DND-41 (cell line): ENCODE measurements at regions not wholly inside any gene's neighbourhood (a gene's known extent, or its start where the extent isn't known, plus 50 kb on each side); places are given as distances from the start of the nearest gene placed in this dataset.

ENCODE experiments used
- ATAC-seq: fragments of 200-7000 bp; cut with Tn5 transposase; 3 replicates; pipeline ENCODE4 v1.9.1; 2021; ENCODE audit warnings: low read depth; ENCODE audit not compliant: insufficient read depth
- DNase-seq: peaks from one replicate; pipeline ENCODE4 v3.0.0-alpha.2; 2020
- H2AFZ ChIP-seq: 2 replicates; pipeline ENCODE4 v1.6.0; 2012; ENCODE audit warnings: low read depth, low read length
- H3K27ac ChIP-seq: 2 replicates; pipeline ENCODE4 v1.5.1; 2012; ENCODE audit warnings: low read length, inconsistent platforms
- H3K27me3 ChIP-seq: fragments of 200-600 bp; sonication (generic); 2 replicates; pipeline ENCODE4 v1.6.0; 2012; ENCODE audit warnings: low read length, mild to moderate bottlenecking, inconsistent platforms; ENCODE audit not compliant: insufficient read depth, poor library complexity
- H3K36me3 ChIP-seq: 2 replicates; pipeline ENCODE4 v1.5.1; 2012; ENCODE audit warnings: low read length, inconsistent platforms; ENCODE audit not compliant: insufficient read depth
- H3K4me1 ChIP-seq: 2 replicates; pipeline ENCODE4 v1.5.1; 2012; ENCODE audit warnings: mild to moderate bottlenecking, low read length; ENCODE audit not compliant: insufficient read depth
- H3K4me2 ChIP-seq: 2 replicates; pipeline ENCODE4 v1.6.0; 2012; ENCODE audit warnings: mild to moderate bottlenecking, moderate library complexity, low read length, inconsistent platforms; ENCODE audit not compliant: insufficient read depth
- H3K4me3 ChIP-seq, 2 experiments: fragments of 200-600 bp in 1 of 2; shearing (Covaris generic) in 1 of 2; 2 replicates each; pipeline ENCODE4 v1.5.1; 2012 to 2016; ENCODE audit warnings: inconsistent platforms in 2 of 2, low read length in 2 of 2, mild to moderate bottlenecking in 2 of 2, low read depth in 1 of 2, moderate library complexity in 1 of 2
- H3K79me2 ChIP-seq: 2 replicates; pipeline ENCODE4 v1.6.0; 2012; ENCODE audit warnings: low read length, inconsistent platforms; ENCODE audit not compliant: insufficient read depth
- H3K9ac ChIP-seq: 2 replicates; pipeline ENCODE4 v1.6.0; 2012; ENCODE audit warnings: low read depth, mild to moderate bottlenecking, inconsistent platforms, low read length, moderate library complexity
- H3K9me3 ChIP-seq: 2 replicates; pipeline ENCODE4 v1.5.1; 2012; ENCODE audit warnings: low read length, moderate library complexity, mild to moderate bottlenecking, inconsistent platforms; ENCODE audit not compliant: insufficient read depth, severe bottlenecking
- H4K20me1 ChIP-seq: 2 replicates; pipeline ENCODE4 v1.6.0; 2012; ENCODE audit warnings: low read length; ENCODE audit not compliant: insufficient read depth
- CTCF ChIP-seq: IDR thresholded peaks from 2 replicates; pipeline ENCODE4 v1.5.1; 2012; ENCODE audit warnings: borderline replicate concordance, low read length, moderate library complexity, mild to moderate bottlenecking; ENCODE audit not compliant: poor library complexity, severe bottlenecking; ENCODE audit errors: extremely low read depth
- EZH2 ChIP-seq: IDR thresholded peaks from 3 replicates; pipeline ENCODE4 v1.6.1; 2012; ENCODE audit warnings: borderline replicate concordance, low read depth, mild to moderate bottlenecking, moderate library complexity, low read length, inconsistent platforms; ENCODE audit not compliant: severe bottlenecking

GRCh38 chr3:66128623-66129022, 89.9 kb upstream of the MAGI1 start:
- ATAC-seq (no peak), DNase-seq (no peak)
- no peak for TF ChIP-seq EZH2
- TF ChIP-seq CTCF: no peak
- no peak overlapping the region for H2AFZ ChIP-seq
- H4K20me1 ChIP-seq: no peaks in the 10 kb centered on the region
- no peak overlapping the region for H3K9ac ChIP-seq
- H3K27ac ChIP-seq: no peak overlapping the region
- H3K79me2 ChIP-seq: no peaks in the 10 kb centered on the region
- no peaks in the 10 kb centered on the region for H3K36me3 ChIP-seq
- H3K4me1 ChIP-seq: no peaks in the 10 kb centered on the region
- H3K4me2 ChIP-seq: no peak overlapping the region
- H3K27me3 ChIP-seq: no peaks in the 10 kb centered on the region
- H3K9me3 ChIP-seq: no peaks in the 10 kb centered on the region
- H3K4me3 ChIP-seq: no peak overlapping the region

- Histone ChIP-seq H3K9ac (no peak overlapping the region), H3K79me2 (no peaks in the 10 kb centered on the region), H3K9me3 (no peaks in the 10 kb centered on the region), H4K20me1 (no peaks in the 10 kb centered on the region), H3K36me3 (no peaks in the 10 kb centered on the region), H3K27ac (no peak overlapping the region), H3K27me3 (no peaks in the 10 kb centered on the region), H2AFZ (no peak overlapping the region; the same call in 1 of the 2 replicates), H3K4me2 (no peak overlapping the region), H3K4me3 (no peak overlapping the region), H3K4me1 (no peaks in the 10 kb centered on the region)
- no peak for DNase-seq
- no peak for TF ChIP-seq CTCF
- ATAC-seq: no peak
Measured at GRCh38 chr3:66121318-66121717, 82.6 kb upstream of the MAGI1 start.

- H3K27me3 ChIP-seq: no peaks in the 10 kb centered on the region
- ATAC-seq (no peak), DNase-seq (no peak)
- no peak overlapping the region for H3K4me2 ChIP-seq
- no peak overlapping the region for H3K9ac ChIP-seq
- TF ChIP-seq CTCF: no peak
- no peak for TF ChIP-seq EZH2
- no peak overlapping the region for H3K27ac ChIP-seq
- no peaks in the 10 kb centered on the region for H3K36me3 ChIP-seq
- H3K9me3 ChIP-seq: no peaks in the 10 kb centered on the region
- H3K79me2 ChIP-seq: no peaks in the 10 kb centered on the region
- no peak overlapping the region for H3K4me3 ChIP-seq
- no peaks in the 10 kb centered on the region for H3K4me1 ChIP-seq
- no peak overlapping the region for H2AFZ ChIP-seq
- H4K20me1 ChIP-seq: no peaks in the 10 kb centered on the region
Measured at GRCh38 chr3:66115858-66116654, 77.3 kb upstream of the MAGI1 start.
